HG03520 (cell line): ENCODE measurements at regions not wholly inside any gene's neighbourhood (a gene's known extent, or its start where the extent isn't known, plus 50 kb on each side); places are given as distances from the start of the nearest gene placed in this dataset.
"Not testable (repeated sequence)": the region's sequence is repeated elsewhere in the genome, so short reads cannot be mapped to it uniquely, and the experiment has no call there.

ENCODE experiments used
- ATAC-seq: cut with Tn5 transposase; IDR thresholded peaks from one replicate; pipeline ENCODE4 v1.9.1; 2021; ENCODE audit warnings: mild to moderate bottlenecking, moderate library complexity; ENCODE audit not compliant: unreplicated experiment

GRCh38 chr3:139095803-139096466 lies 51.2 kb upstream of the PRR23C start:
- ATAC-seq, result no peak

DNA sequence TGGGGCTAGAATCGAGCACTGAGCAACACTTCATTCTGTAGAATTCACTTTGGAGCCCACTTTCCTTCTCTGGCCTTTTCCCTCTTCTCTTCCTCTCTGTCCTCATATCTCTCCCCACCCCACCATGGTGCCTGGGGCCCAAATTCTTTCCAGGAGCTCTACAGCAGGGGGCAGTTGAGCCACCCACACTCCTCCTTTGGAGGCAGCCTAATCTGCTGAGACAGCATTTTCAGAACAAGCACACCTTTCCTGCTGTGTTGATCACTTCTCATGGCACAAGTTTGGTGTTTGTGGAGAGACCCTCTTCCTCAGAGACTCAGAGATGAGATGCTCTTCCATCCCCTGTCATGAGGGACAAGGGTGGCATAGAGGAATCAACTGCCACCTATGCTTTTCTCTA lies 52.0 kb upstream of the PRR23C start:
- ATAC-seq, result no peak

DNA sequence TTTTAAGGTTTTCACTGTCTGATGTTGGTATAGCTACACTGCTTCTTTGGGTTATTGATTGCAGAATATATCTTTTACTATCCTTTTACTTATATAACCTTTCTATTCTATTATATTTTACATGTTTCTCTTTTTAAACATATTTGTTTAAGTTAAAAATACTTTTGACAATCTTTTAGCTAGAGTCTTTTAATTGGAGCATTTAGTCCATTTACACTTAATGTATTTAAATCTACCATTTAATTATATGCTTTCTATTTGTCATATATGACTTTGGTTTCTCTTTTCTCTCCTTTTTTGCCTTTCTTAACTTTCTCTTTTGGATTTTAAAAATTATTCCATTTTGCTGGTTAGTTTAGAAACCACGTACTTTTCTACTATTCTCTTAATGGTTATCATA lies 53.7 kb upstream of the PRR23C start:
- ATAC-seq, result no peak

- no peak for ATAC-seq
Measured at GRCh38 chr3:139099968-139100817, 55.5 kb upstream of the PRR23C start.

DNA sequence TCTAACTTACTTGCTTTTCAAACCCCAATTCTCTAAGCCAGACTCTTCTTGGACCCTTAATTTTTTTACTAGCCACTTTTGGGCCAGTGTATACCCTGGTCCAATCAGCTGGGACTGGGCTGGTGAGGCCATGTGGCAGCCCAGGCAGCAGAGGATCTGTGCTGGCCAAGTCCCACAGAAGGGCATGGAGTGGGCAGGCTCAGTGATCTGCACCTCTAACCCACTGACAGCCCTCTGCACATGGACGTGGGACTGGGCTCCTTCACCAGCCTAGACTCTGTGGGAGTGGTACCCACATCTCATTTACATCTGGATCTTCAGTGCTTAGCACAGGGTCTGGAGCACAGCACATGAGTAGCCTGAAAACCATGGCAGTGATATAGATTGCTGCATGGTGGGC lies 56.1 kb upstream of the PRR23C start:
- no peak for ATAC-seq

- no peak for ATAC-seq
Measured at GRCh38 chr3:139101396-139101795, 56.7 kb upstream of the PRR23C start.

GRCh38 chr3:139103484-139103883 lies 58.8 kb upstream of the PRR23C start:
- ATAC-seq, result no peak

GRCh38 chr3:139104062-139104461 lies 59.4 kb upstream of the PRR23C start:
- no peak for ATAC-seq

DNA sequence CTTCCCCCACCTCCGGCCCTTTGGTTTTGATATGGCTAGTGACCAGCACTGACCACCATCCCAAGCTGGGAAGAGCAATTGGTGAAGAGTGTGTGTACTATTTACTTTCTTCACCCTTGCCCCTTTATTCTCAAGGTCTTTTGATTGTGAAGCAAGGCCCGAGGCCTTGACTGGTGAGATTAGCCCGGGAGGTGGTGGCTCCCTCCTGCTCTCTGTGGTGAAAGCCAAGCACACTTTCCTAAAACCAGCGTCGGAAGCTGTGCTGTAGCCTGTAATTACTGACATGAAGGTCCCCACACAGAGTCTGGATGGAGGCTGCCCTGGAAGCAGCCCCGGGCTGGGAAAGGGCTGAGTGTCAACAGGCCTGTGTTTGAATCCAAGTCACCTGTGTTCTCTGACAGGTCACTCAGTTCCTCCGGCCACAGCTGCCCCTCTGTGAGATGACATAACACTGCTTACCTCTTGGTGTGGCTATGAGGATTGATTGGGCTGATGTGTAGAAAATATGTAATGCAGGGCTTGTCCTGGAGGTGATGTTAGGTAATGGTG lies 60.5 kb upstream of the PRR23C start:
- no peak for ATAC-seq

- no peak for ATAC-seq
Measured at GRCh38 chr3:139106013-139106932, 61.6 kb upstream of the PRR23C start.

- ATAC-seq, result no peak
Measured at GRCh38 chr3:139107424-139108252, 62.9 kb upstream of the PRR23C start.

DNA sequence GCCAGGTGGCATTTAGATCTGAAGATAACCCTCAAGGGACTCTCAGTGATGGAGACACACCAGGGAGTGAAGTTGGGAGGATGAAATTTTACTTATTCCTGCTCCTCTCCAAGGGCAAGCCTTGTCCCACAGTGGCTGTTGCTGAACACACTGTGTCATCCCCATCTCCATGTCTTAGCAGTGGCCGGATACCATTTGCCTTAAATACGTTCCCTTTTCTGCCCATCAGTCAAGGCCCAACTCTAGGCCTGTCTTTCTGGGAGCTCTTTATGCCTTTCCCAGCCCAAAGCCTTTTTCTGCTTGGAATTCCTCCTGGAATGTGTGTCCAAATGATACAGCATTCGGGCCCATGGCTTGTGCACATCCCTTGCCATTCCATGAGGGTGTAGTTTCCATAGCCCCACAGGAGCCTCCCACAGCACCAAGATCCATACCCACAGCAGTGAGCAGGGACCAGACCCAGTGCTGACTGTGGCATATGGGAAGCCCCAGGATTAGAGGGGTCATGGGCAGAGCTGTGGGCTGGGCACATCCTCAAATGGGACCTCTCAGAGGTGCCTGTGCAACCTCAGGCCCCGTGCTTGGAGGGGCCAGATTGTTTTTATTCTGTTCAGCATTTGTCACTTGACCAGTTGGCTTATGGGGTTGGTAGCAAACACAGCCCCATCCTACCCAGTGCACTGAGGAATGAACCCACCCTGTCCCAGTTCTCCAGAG lies 63.7 kb upstream of the PRR23C start:
- ATAC-seq, result no peak

GRCh38 chr3:139109271-139109670 lies 64.6 kb upstream of the PRR23C start:
- no peak for ATAC-seq

GRCh38 chr3:139110072-139110830 lies 65.6 kb upstream of the PRR23C start:
- no peak for ATAC-seq

DNA sequence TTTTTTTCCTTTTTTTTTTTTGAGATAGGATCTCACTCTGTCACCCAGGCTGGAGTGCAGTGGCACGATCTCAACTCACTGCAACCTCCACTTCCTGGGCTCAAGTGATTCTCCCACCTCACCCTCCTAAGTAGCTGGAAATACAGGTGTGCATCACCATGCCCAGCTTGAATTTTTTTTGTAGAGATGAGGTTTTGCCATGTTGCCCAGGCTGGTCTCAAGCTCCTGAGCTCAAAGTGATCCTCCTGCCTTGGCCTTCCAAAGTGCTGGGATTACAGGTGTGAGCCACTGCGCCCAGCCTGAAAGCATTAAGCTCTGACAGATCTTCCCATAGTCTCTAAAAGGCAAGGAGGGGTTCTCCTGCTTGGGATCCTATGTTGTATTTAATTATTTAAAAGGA lies 66.2 kb upstream of the PRR23C start:
- not testable (repeated sequence) for ATAC-seq

- ATAC-seq, result peak; percentile 55
Measured at GRCh38 chr3:139111392-139112229, 66.9 kb upstream of the PRR23C start.

- no peak for ATAC-seq
Measured at GRCh38 chr3:139112230-139112558, 67.5 kb upstream of the PRR23C start.
